KMS-11 (cell line): ENCODE measurements at regions not wholly inside any gene's neighbourhood (a gene's known extent, or its start where the extent isn't known, plus 50 kb on each side); places are given as distances from the start of the nearest gene placed in this dataset.
"Not testable (repeated sequence)": the region's sequence is repeated elsewhere in the genome, so short reads cannot be mapped to it uniquely, and the experiment has no call there.

Experiments used
- H2AFZ ChIP-seq: fragments of 200-600 bp; sonication (generic); 2 replicates; pipeline ENCODE4 v1.6.1; 2016; ENCODE audit warnings: antibody characterized with exemption, mixed run types, low read depth
- H3K27ac ChIP-seq: fragments of 200-600 bp; sonication (generic); 2 replicates; pipeline ENCODE4 v1.6.1; 2016; ENCODE audit warnings: mild to moderate bottlenecking, mixed run types
- H3K27me3 ChIP-seq: fragments of 200-600 bp; sonication (generic); 2 replicates; pipeline ENCODE4 v1.6.1; 2017; ENCODE audit warnings: mild to moderate bottlenecking, low read depth, mixed run types, moderate library complexity; ENCODE audit not compliant: insufficient read depth
- H3K36me3 ChIP-seq: fragments of 200-600 bp; sonication (generic); 2 replicates; pipeline ENCODE4 v1.6.1; 2017; ENCODE audit warnings: mild to moderate bottlenecking, mixed run types; ENCODE audit not compliant: insufficient read depth
- H3K4me1 ChIP-seq: fragments of 200-600 bp; sonication (generic); 2 replicates; pipeline ENCODE4 v1.6.1; 2016; ENCODE audit warnings: mild to moderate bottlenecking, low read depth, mixed run types; ENCODE audit not compliant: poor library complexity, severe bottlenecking
- H3K4me2 ChIP-seq: fragments of 200-600 bp; sonication (generic); 2 replicates; pipeline ENCODE4 v1.7.0; 2016; ENCODE audit warnings: mild to moderate bottlenecking, mixed run types
- H3K4me3 ChIP-seq: fragments of 200-600 bp; sonication (generic); IDR thresholded peaks from 2 replicates; pipeline ENCODE4 v1.6.1; 2017; ENCODE audit warnings: low read depth, low read length, mixed read lengths; ENCODE audit not compliant: insufficient read depth
- H3K79me2 ChIP-seq: fragments of 200-600 bp; sonication (generic); 2 replicates; pipeline ENCODE4 v1.6.1; 2016; ENCODE audit warnings: low read depth, mixed run types; ENCODE audit not compliant: insufficient read depth
- H3K9ac ChIP-seq: fragments of 200-600 bp; sonication (generic); 2 replicates; pipeline ENCODE4 v1.6.1; 2016; ENCODE audit warnings: mild to moderate bottlenecking, mixed run types
- H4K20me1 ChIP-seq: fragments of 200-600 bp; sonication (generic); 2 replicates; pipeline ENCODE4 v1.6.1; 2016; ENCODE audit warnings: mild to moderate bottlenecking, mixed run types; ENCODE audit not compliant: insufficient read depth
- TF ChIP-seq, protein P1 (sequence below): fragments of 200-600 bp; sonication (generic); conservative IDR thresholded peaks from 2 replicates; pipeline ENCODE4 v1.6.1; 2017; ENCODE audit warnings: low read depth, mild to moderate bottlenecking, antibody characterized with exemption, low read length, moderate library complexity, mixed read lengths

DNA sequence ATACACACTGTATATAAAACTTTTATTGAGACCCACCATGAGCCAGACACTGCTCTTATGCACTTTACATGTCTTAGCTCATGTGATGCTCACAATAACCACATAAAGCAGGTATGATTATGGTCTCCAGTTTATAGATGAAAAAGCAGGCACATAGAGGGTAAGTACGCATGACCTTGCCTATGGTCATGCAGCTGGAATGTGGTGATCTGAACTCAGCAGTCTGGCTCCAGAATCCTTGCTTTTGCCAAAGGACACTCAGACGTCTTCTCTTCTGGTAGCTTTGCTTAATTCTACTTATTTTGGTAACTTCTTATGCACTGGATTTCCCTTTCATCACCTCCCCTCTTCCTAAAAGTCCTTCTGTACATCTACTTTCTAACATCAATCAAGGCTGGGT, 103.3 kb upstream of the CRY1 start:
- Histone ChIP-seq H3K27me3 (no peaks in the 10 kb centered on the region), H3K36me3 (no peaks in the 10 kb centered on the region), H4K20me1 (no peaks in the 10 kb centered on the region), H3K4me2 (no peak overlapping the region), H3K79me2 (no peaks in the 10 kb centered on the region), H3K27ac (no peak overlapping the region), H3K9ac (no peak overlapping the region), H2AFZ (no peak overlapping the region), H3K4me3 (no peak overlapping the region), H3K4me1 (no peaks in the 10 kb centered on the region)
- TF ChIP-seq, protein P1, sequence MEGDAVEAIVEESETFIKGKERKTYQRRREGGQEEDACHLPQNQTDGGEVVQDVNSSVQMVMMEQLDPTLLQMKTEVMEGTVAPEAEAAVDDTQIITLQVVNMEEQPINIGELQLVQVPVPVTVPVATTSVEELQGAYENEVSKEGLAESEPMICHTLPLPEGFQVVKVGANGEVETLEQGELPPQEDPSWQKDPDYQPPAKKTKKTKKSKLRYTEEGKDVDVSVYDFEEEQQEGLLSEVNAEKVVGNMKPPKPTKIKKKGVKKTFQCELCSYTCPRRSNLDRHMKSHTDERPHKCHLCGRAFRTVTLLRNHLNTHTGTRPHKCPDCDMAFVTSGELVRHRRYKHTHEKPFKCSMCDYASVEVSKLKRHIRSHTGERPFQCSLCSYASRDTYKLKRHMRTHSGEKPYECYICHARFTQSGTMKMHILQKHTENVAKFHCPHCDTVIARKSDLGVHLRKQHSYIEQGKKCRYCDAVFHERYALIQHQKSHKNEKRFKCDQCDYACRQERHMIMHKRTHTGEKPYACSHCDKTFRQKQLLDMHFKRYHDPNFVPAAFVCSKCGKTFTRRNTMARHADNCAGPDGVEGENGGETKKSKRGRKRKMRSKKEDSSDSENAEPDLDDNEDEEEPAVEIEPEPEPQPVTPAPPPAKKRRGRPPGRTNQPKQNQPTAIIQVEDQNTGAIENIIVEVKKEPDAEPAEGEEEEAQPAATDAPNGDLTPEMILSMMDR, result no peak

DNA sequence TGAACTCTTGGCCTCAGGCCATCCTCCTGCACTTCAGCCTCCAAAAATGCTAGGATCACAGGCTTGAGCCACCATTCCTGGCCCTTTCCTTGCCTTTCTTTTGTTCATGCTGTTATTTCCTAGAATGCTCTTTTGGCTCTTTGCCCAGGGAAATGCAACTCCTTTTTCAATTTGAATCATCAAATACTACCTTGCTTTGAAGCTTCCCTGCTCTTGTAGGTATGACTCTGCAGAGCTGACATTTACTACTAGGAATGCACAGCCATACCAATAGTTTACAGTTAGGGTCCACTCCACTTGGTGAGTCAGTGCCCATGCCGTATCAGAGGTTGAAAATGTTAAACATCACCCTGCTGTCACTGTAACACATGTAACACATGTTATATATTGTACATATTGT, 107.0 kb upstream of the CRY1 start:
- Histone ChIP-seq H3K4me1 (no peaks in the 10 kb centered on the region), H4K20me1 (no peaks in the 10 kb centered on the region), H3K27ac (no peak overlapping the region), H3K4me2 (no peak overlapping the region), H3K9ac (no peak overlapping the region), H3K79me2 (no peaks in the 10 kb centered on the region), H3K4me3 (no peak overlapping the region), H2AFZ (no peak overlapping the region), H3K27me3 (no peaks in the 10 kb centered on the region), H3K36me3 (no peaks in the 10 kb centered on the region)
- TF ChIP-seq, protein P1, result no peak

DNA sequence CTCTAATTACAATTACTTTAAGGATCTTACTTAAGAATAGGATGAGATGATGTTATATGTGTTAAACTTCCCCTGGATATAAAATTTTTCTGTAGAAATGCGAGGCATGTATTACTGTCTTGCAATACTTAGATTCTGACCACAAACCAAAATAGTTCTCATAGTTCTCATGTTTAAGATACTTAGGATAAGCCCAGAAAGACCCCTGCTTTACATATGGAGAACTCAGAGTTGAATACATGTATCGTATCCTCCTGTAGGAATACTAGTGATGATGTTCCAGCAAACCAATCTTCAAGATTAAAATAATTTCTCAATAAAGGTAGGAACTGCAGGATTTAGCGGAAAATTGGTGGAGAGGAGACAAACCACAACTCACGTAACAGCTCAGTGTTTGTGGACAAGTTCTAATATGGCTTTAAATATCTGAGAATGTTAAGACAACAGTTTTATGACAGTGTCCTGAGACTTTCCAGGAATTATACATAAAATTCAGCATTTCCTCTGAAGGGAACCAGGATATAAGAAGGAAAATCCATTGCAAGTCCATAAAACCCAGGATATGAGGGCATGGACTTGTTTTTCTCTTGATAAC, 114.7 kb upstream of the CRY1 start:
- Histone ChIP-seq H3K4me3 (no peak overlapping the region), H3K27ac (no peak overlapping the region), H3K36me3 (no peaks in the 10 kb centered on the region), H4K20me1 (no peaks in the 10 kb centered on the region), H3K9ac (no peak overlapping the region), H3K27me3 (no peaks in the 10 kb centered on the region), H3K79me2 (no peaks in the 10 kb centered on the region), H2AFZ (no peak overlapping the region), H3K4me1 (no peaks in the 10 kb centered on the region), H3K4me2 (no peak overlapping the region)
- TF ChIP-seq, protein P1, result no peak

DNA sequence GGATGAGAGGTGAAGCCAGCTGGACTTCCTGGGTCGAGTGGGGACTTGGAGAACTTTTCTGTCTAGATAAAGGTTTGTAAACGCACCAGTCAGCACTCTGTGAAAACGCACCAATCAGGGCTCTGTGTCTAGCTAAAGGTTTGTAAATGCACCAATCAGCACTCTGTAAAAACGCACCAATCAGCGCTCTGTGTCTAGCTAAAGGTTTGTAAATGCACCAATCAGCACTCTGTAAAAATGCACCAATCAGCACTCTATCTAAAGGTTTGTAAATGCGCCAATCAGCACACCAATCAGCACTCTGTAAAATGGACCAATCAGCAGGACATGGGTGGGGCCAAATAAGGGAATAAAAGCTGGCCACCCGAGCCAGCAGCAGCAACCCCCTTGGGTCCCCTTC, 116.4 kb upstream of the CRY1 start:
- H3K27ac ChIP-seq, H2AFZ ChIP-seq, H4K20me1 ChIP-seq, H3K4me1 ChIP-seq, H3K36me3 ChIP-seq, H3K9ac ChIP-seq, H3K27me3 ChIP-seq, H3K4me2 ChIP-seq, H3K79me2 ChIP-seq, H3K4me3 ChIP-seq: not testable (repeated sequence)

DNA sequence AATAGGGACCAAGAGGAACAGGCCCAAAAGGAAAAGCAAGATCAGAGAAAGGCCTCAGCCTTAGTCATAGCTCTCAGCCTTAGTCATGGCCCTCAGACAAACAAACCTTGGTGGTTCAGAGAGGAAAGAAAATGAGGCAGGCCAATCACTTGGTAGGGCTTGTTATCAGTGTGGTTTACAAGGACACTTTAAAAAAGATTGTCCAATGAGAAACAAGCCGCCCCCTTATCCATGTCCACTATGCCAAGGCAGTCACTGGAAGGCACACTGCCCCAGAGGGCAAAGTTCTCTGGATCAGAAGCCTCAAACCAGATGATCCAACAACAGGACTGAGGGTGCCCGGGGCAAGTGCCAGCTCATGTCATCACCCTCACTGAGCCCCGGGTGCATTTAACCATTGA, 121.0 kb upstream of the CRY1 start:
- H3K4me2 ChIP-seq, H2AFZ ChIP-seq, H3K27me3 ChIP-seq: not testable (repeated sequence)

DNA sequence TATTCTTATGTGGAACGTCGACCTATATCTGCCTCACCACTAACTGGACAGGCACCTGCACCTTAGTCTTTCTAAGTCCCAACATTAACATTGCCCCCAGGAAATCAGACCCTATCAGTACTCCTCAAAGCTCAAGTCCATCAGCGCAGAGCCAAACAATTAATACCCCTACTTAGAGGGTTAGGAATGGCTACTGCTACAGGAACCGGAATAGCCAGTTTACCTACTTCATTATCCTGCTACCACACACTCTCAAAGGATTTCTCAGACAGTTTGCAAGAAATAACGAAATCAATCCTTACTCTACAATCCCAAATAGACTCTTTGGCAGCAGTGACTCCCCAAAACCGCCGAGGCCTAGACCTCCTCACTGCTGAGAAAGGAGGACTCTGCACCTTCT, 123.1 kb upstream of the CRY1 start:
- H2AFZ ChIP-seq, H3K36me3 ChIP-seq, H3K4me3 ChIP-seq, H3K27ac ChIP-seq, H4K20me1 ChIP-seq, H3K4me2 ChIP-seq, H3K79me2 ChIP-seq, H3K9ac ChIP-seq, H3K27me3 ChIP-seq: not testable (repeated sequence)
- H3K4me1 ChIP-seq, result peaks cover 22% of the 10 kb centered on the region

More for the DNA sequence above, 121.0 kb upstream of the CRY1 start:
- not testable (repeated sequence) for H3K4me1 ChIP-seq, H4K20me1 ChIP-seq, H3K79me2 ChIP-seq, H3K9ac ChIP-seq, H3K4me3 ChIP-seq, H3K36me3 ChIP-seq, H3K27ac ChIP-seq
